ENCODE measurements at regions not wholly inside any gene's neighbourhood (a gene's known extent, or its start where the extent isn't known, plus 50 kb on each side); places are given as distances from the start of the nearest gene placed in this dataset.
"Not testable (repeated sequence)": the region's sequence is repeated elsewhere in the genome, so short reads cannot be mapped to it uniquely, and the experiment has no call there.

GRCh38 chr10:130352291-130352645 lies 216.1 kb downstream of the GLRX3 start:
- no peak for DNase-seq

- DNase-seq: no peak
Observed at GRCh38 chr10:130353928-130354572, 217.9 kb downstream of the GLRX3 start.

- DNase-seq: no peak
Observed at GRCh38 chr10:130354573-130354954, 218.4 kb downstream of the GLRX3 start.

GRCh38 chr10:130354976-130355795 lies 219.0 kb downstream of the GLRX3 start:
- DNase-seq: no peak

GRCh38 chr10:130356429-130356828 lies 220.2 kb downstream of the GLRX3 start:
- not testable (repeated sequence) for DNase-seq

- DNase-seq: no peak
Observed at GRCh38 chr10:130357226-130357625, 221.0 kb downstream of the GLRX3 start.

- no peak for DNase-seq
Observed at GRCh38 chr10:130357951-130358350, 221.8 kb downstream of the GLRX3 start.

GRCh38 chr10:130358981-130359650 lies 222.9 kb downstream of the GLRX3 start:
- no peak for DNase-seq

GRCh38 chr10:130359711-130360110 lies 223.5 kb downstream of the GLRX3 start:
- no peak for DNase-seq

- DNase-seq: no peak
Observed at GRCh38 chr10:130360826-130361311, 224.7 kb downstream of the GLRX3 start.

- no peak for DNase-seq
Observed at GRCh38 chr10:130361351-130362105, 225.3 kb downstream of the GLRX3 start.

GRCh38 chr10:130362308-130362761 lies 226.1 kb downstream of the GLRX3 start:
- DNase-seq: no peak

GRCh38 chr10:130363051-130363450 lies 226.9 kb downstream of the GLRX3 start:
- no peak for DNase-seq

GRCh38 chr10:130363899-130364445 lies 227.8 kb downstream of the GLRX3 start:
- DNase-seq: no peak

- no peak for DNase-seq
Observed at GRCh38 chr10:130364631-130365411, 228.6 kb downstream of the GLRX3 start.

- no peak for DNase-seq
Observed at GRCh38 chr10:130368761-130369560, 232.8 kb downstream of the GLRX3 start.

- DNase-seq: no peak
Observed at GRCh38 chr10:130369645-130370381, 233.6 kb downstream of the GLRX3 start.

- DNase-seq: no peak
Observed at GRCh38 chr10:130370721-130371120, 234.5 kb downstream of the GLRX3 start.

- no peak for DNase-seq
Observed at GRCh38 chr10:130371156-130371555, 235.0 kb downstream of the GLRX3 start.

GRCh38 chr10:130371666-130372065 lies 235.5 kb downstream of the GLRX3 start:
- no peak for DNase-seq
